ENCODE measurements at regions not wholly inside any gene's neighbourhood (a gene's known extent, or its start where the extent isn't known, plus 50 kb on each side); places are given as distances from the start of the nearest gene placed in this dataset.

GRCh38 chr11:134846328-134847082 lies 434.5 kb upstream of the B3GAT1 start:
- H3K9me3 ChIP-seq = no peaks in the 10 kb centered on the region
- TF ChIP-seq EP300 (IDR thresholded peaks at IDR 0.05) = no peak
- TF ChIP-seq POLR2AphosphoS5 (IDR thresholded peaks at IDR 0.05) = no peak
- no peak for TF ChIP-seq POLR2A (IDR thresholded peaks at IDR 0.05)
- no peak for TF ChIP-seq CTCF (IDR thresholded peaks at IDR 0.05)
- WGBS, 2 donors = 68 to 74% methylated on average over 11 of the region's 11 CpGs
- no peak for DNase-seq
- intact Hi-C loops (cut with DNase I) = no loop called here
- no peak overlapping the region for H3K4me3 ChIP-seq
- no peaks in the 10 kb centered on the region for H3K36me3 ChIP-seq
- peaks cover 0 to 17% (median 8%) of the 10 kb centered on the region in 3 donors for H3K27me3 ChIP-seq
- H3K27ac ChIP-seq = no peak overlapping the region
- H3K4me1 ChIP-seq = no peaks in the 10 kb centered on the region

GRCh38 chr11:134845474-134846327 lies 433.7 kb upstream of the B3GAT1 start:
- intact Hi-C loops (cut with DNase I) = no loop called here
- H3K4me1 ChIP-seq = no peaks in the 10 kb centered on the region
- DNase-seq = no peak
- no peak overlapping the region for H3K27ac ChIP-seq
- 75 to 80% methylated on average over 13 of the region's 13 CpGs for WGBS, 2 donors
- no peak overlapping the region for H3K4me3 ChIP-seq
- no peaks in the 10 kb centered on the region for H3K9me3 ChIP-seq
- peaks cover 0 to 25% (median 15%) of the 10 kb centered on the region in 3 donors for H3K27me3 ChIP-seq
- no peaks in the 10 kb centered on the region for H3K36me3 ChIP-seq
- TF ChIP-seq CTCF (IDR thresholded peaks at IDR 0.05) (no peak), POLR2A (IDR thresholded peaks at IDR 0.05) (no peak), EP300 (IDR thresholded peaks at IDR 0.05) (no peak), POLR2AphosphoS5 (IDR thresholded peaks at IDR 0.05) (no peak)

GRCh38 chr11:134844838-134845237 lies 432.8 kb upstream of the B3GAT1 start:
- TF ChIP-seq EP300 (IDR thresholded peaks at IDR 0.05) = no peak
- TF ChIP-seq POLR2AphosphoS5 (IDR thresholded peaks at IDR 0.05) = no peak
- no peak overlapping the region for H3K4me3 ChIP-seq
- H3K4me1 ChIP-seq = no peaks in the 10 kb centered on the region
- intact Hi-C loops (cut with DNase I) = no loop called here
- 46 to 68% methylated on average over 8 of the region's 8 CpGs for WGBS, 2 donors
- H3K27me3 ChIP-seq = peaks cover 0 to 32% (median 21%) of the 10 kb centered on the region in 3 donors
- H3K9me3 ChIP-seq = no peaks in the 10 kb centered on the region
- H3K36me3 ChIP-seq = no peaks in the 10 kb centered on the region
- DNase-seq = no peak
- no peak overlapping the region for H3K27ac ChIP-seq

- Histone ChIP-seq H3K4me1 (no peaks in the 10 kb centered on the region), H3K36me3 (no peaks in the 10 kb centered on the region), H3K9me3 (no peaks in the 10 kb centered on the region), H3K27me3 (peaks cover 0 to 32% (median 21%) of the 10 kb centered on the region in 3 donors), H3K4me3 (no peak overlapping the region), H3K27ac (no peak overlapping the region)
- DNase-seq = no peak
- 83 to 89% methylated on average over 9 of the region's 9 CpGs for WGBS, 2 donors
- intact Hi-C loops (cut with DNase I) = no loop called here
- TF ChIP-seq CTCF (IDR thresholded peaks at IDR 0.05) (no peak), EP300 (IDR thresholded peaks at IDR 0.05) (no peak), POLR2A (IDR thresholded peaks at IDR 0.05) (no peak), POLR2AphosphoS5 (IDR thresholded peaks at IDR 0.05) (no peak)
These were observed 431.7 kb upstream of the B3GAT1 start for GRCh38 chr11:134843735-134844134.

- 87 to 92% methylated on average over 8 of the region's 8 CpGs for WGBS, 2 donors
- H3K4me1 ChIP-seq = no peaks in the 10 kb centered on the region
- H3K9me3 ChIP-seq = no peaks in the 10 kb centered on the region
- no peak overlapping the region for H3K4me3 ChIP-seq
- no peak overlapping the region for H3K27ac ChIP-seq
- H3K36me3 ChIP-seq = no peaks in the 10 kb centered on the region
- peaks cover 0 to 32% (median 21%) of the 10 kb centered on the region in 3 donors for H3K27me3 ChIP-seq
- no peak for DNase-seq
- intact Hi-C loops (cut with DNase I) = no loop called here
- TF ChIP-seq POLR2A (IDR thresholded peaks at IDR 0.05) = no peak
- no peak for TF ChIP-seq EP300 (IDR thresholded peaks at IDR 0.05)
- no peak for TF ChIP-seq CTCF (IDR thresholded peaks at IDR 0.05)
- TF ChIP-seq POLR2AphosphoS5 (IDR thresholded peaks at IDR 0.05) = no peak
These were observed 431.0 kb upstream of the B3GAT1 start for GRCh38 chr11:134843020-134843419.

Measured in sigmoid colon (tissue), 6 donors.